Common myeloid progenitor, CD34-positive (primary cell): ENCODE measurements at regions not wholly inside any gene's neighbourhood (a gene's known extent, or its start where the extent isn't known, plus 50 kb on each side); places are given as distances from the start of the nearest gene placed in this dataset.

Experiments used
- CTCF ChIA-PET: fragments of 350-600 bp; sonication (Branson Sonifier 250); formaldehyde crosslinking; loops from one replicate; lab custom pipeline; 2021; ENCODE audit warnings: antibody characterized with exemption; lab: Charles Lee
- POLR2A ChIA-PET: fragments of 350-600 bp; sonication (Branson Sonifier 250); formaldehyde crosslinking; loops from one replicate; lab custom pipeline; 2021; ENCODE audit warnings: antibody characterized with exemption; lab: Charles Lee
- DNase-seq, 3 donors: peaks; one replicate each; pipeline versions ENCODE4 v3.0.0 to v3.0.0-alpha.2; 2013
- H3K27ac ChIP-seq, 2 experiments: 1 replicate in 1 of 2; 2 replicates in 1 of 2; pipeline ENCODE4 v1.7.0; 2013; ENCODE audit warnings: inconsistent platforms in 2 of 2, low read length in 2 of 2, mild to moderate bottlenecking in 2 of 2, low read depth in 1 of 2, moderate library complexity in 1 of 2; ENCODE audit not compliant: severe bottlenecking in 2 of 2, insufficient read depth in 1 of 2, poor library complexity in 1 of 2
- H3K27me3 ChIP-seq, 5 experiments: replicated peaks in 2 of 5; 1 replicate in 3 of 5; 2 replicates in 2 of 5; pipeline versions ENCODE4 v1.6.1 to v1.7.0; 2013; ENCODE audit warnings: low read length in 4 of 5, mild to moderate bottlenecking in 2 of 5, moderate library complexity in 2 of 5, inconsistent platforms in 1 of 5; ENCODE audit not compliant: insufficient read depth in 5 of 5, control insufficient read depth in 4 of 5
- H3K36me3 ChIP-seq, 4 experiments: 1 replicate in 2 of 4; 2 replicates in 2 of 4; pipeline versions ENCODE4 v1.6.1 to v1.7.0; 2013; ENCODE audit warnings: low read length in 3 of 4, control low read depth in 1 of 4, mild to moderate bottlenecking in 1 of 4; ENCODE audit not compliant: control insufficient read depth in 4 of 4, insufficient read depth in 4 of 4
- H3K4me1 ChIP-seq, 4 experiments: 1 replicate in 3 of 4; 2 replicates in 1 of 4; pipeline versions ENCODE4 v1.6.1 to v1.7.1; 2013; ENCODE audit warnings: low read length in 3 of 4, mild to moderate bottlenecking in 3 of 4, control low read depth in 1 of 4, inconsistent platforms in 1 of 4, moderate library complexity in 1 of 4; ENCODE audit not compliant: control insufficient read depth in 4 of 4, insufficient read depth in 4 of 4; ENCODE audit errors: control extremely low read depth in 1 of 4
- H3K4me3 ChIP-seq, 7 experiments: 1 replicate in 4 of 7; 2 replicates in 3 of 7; pipeline versions ENCODE4 v1.5.1 to v1.7.0; 2013; ENCODE audit warnings: mild to moderate bottlenecking in 7 of 7, low read length in 6 of 7, moderate library complexity in 6 of 7, inconsistent platforms in 2 of 7, low read depth in 2 of 7, control low read depth in 1 of 7; ENCODE audit not compliant: insufficient read depth in 4 of 7, control insufficient read depth in 1 of 7; ENCODE audit errors: extremely low read depth in 1 of 7
- H3K9me3 ChIP-seq, 5 experiments: 1 replicate in 4 of 5; 2 replicates in 1 of 5; pipeline versions ENCODE4 v1.6.1 to v1.7.1; 2013; ENCODE audit warnings: low read length in 4 of 5, mild to moderate bottlenecking in 2 of 5, inconsistent platforms in 1 of 5, low read depth in 1 of 5, moderate library complexity in 1 of 5; ENCODE audit not compliant: control insufficient read depth in 4 of 5, insufficient read depth in 2 of 5; ENCODE audit errors: control extremely low read depth in 1 of 5
- whole genome bisulfite sequencing: methylation state at CpG from one replicate; pipeline ENCODE4 v1.1.5; 2013; ENCODE audit not compliant: insufficient coverage; 5-methylcytosine and 5-hydroxymethylcytosine counted together

- peak in 2 of 3 donors; percentile 40 to 50 for DNase-seq
- no peaks in the 10 kb centered on the region for H3K36me3 ChIP-seq
- CTCF ChIA-PET = interaction anchor here (1.1 to 1.8 kb wide), 3 partner anchors 9 to 12 kb away, joined by 3 to 6 read pairs (median 6); no protein-coding TSS in a partner anchor
- H3K27me3 ChIP-seq = no peaks in the 10 kb centered on the region
- no peaks in the 10 kb centered on the region for H3K9me3 ChIP-seq
- H3K4me1 ChIP-seq = peaks cover 0 to 7% (median 2%) of the 10 kb centered on the region in 4 experiments
- POLR2A ChIA-PET = interaction anchor here (0.7 kb wide), 1 partner anchor 28 kb away, joined by 3 read pairs; no protein-coding TSS in a partner anchor
- no peak overlapping the region for H3K4me3 ChIP-seq
- no CpG with 5 or more reads among the region's 1 CpG for WGBS
- H3K27ac ChIP-seq = no peak overlapping the region
Observed at GRCh38 chr11:10379022-10379421, 74.1 kb downstream of the ADM start.

GRCh38 chr11:10379426-10379825, 74.6 kb downstream of the ADM start:
- no peak overlapping the region for H3K27ac ChIP-seq
- H3K9me3 ChIP-seq = no peaks in the 10 kb centered on the region
- H3K36me3 ChIP-seq = no peaks in the 10 kb centered on the region
- CTCF ChIA-PET = interaction anchor here (1.1 to 1.8 kb wide), 3 partner anchors 8 to 12 kb away, joined by 3 to 6 read pairs (median 6); no protein-coding TSS in a partner anchor
- no peaks in the 10 kb centered on the region for H3K27me3 ChIP-seq
- peaks cover 0 to 7% (median 2%) of the 10 kb centered on the region in 4 experiments for H3K4me1 ChIP-seq
- no peak overlapping the region for H3K4me3 ChIP-seq
- POLR2A ChIA-PET = interaction anchor here (0.7 kb wide), 1 partner anchor 28 kb away, joined by 3 read pairs; no protein-coding TSS in a partner anchor
- WGBS = no CpG with 5 or more reads among the region's 1 CpG
- no peak for DNase-seq

GRCh38 chr11:10379871-10380568, 75.0 kb upstream of the AMPD3 start:
- POLR2A ChIA-PET = no interaction called here
- Histone ChIP-seq H3K9me3 (no peaks in the 10 kb centered on the region), H3K36me3 (no peaks in the 10 kb centered on the region), H3K4me3 (no peak overlapping the region), H3K4me1 (peaks cover 0 to 7% (median 2%) of the 10 kb centered on the region in 4 experiments), H3K27me3 (no peaks in the 10 kb centered on the region), H3K27ac (no peak overlapping the region)
- CTCF ChIA-PET = interaction anchor here (1.0 to 1.8 kb wide), 4 partner anchors 9 to 26 kb away, joined by 3 to 6 read pairs (median 6); no protein-coding TSS in a partner anchor
- WGBS = 76% methylated on average over 2 of the region's 2 CpGs
- DNase-seq = no peak

GRCh38 chr11:10380921-10381320, 74.1 kb upstream of the AMPD3 start:
- WGBS = 90% methylated on average over 4 of the region's 4 CpGs
- ChIA-PET CTCF (interaction anchor here (1.3 kb wide), 1 partner anchor 25 kb away, joined by 5 read pairs; no protein-coding TSS in a partner anchor), POLR2A (no interaction called here)
- H3K36me3 ChIP-seq = no peaks in the 10 kb centered on the region
- no peak for DNase-seq
- no peaks in the 10 kb centered on the region for H3K9me3 ChIP-seq
- H3K27ac ChIP-seq = no peak overlapping the region
- H3K27me3 ChIP-seq = no peaks in the 10 kb centered on the region
- H3K4me1 ChIP-seq = peaks cover 0 to 7% (median 2%) of the 10 kb centered on the region in 4 experiments
- H3K4me3 ChIP-seq = no peak overlapping the region

GRCh38 chr11:10381736-10382135, 73.3 kb upstream of the AMPD3 start:
- CTCF ChIA-PET = no interaction called here
- POLR2A ChIA-PET = no interaction called here
- peaks cover 0 to 7% (median 2%) of the 10 kb centered on the region in 4 experiments for H3K4me1 ChIP-seq
- no peak overlapping the region for H3K4me3 ChIP-seq
- no peaks in the 10 kb centered on the region for H3K27me3 ChIP-seq
- no peak overlapping the region for H3K27ac ChIP-seq
- H3K9me3 ChIP-seq = no peaks in the 10 kb centered on the region
- no peaks in the 10 kb centered on the region for H3K36me3 ChIP-seq
- no peak for DNase-seq

- H3K4me3 ChIP-seq = no peak overlapping the region
- no peaks in the 10 kb centered on the region for H3K9me3 ChIP-seq
- H3K27ac ChIP-seq = no peak overlapping the region
- POLR2A ChIA-PET = no interaction called here
- no peaks in the 10 kb centered on the region for H3K27me3 ChIP-seq
- peaks cover 0 to 7% (median 2%) of the 10 kb centered on the region in 4 experiments for H3K4me1 ChIP-seq
- WGBS = 87% methylated on average over 6 of the region's 6 CpGs
- H3K36me3 ChIP-seq = no peaks in the 10 kb centered on the region
- CTCF ChIA-PET = interaction anchor here (0.8 kb wide), 1 partner anchor 8 kb away, joined by 3 read pairs; no protein-coding TSS in a partner anchor
- peak in 1 of 3 donors; percentile 18 for DNase-seq
Observed at GRCh38 chr11:10382518-10382917, 72.5 kb upstream of the AMPD3 start.

GRCh38 chr11:10385696-10386095, 69.4 kb upstream of the AMPD3 start:
- H3K9me3 ChIP-seq = no peaks in the 10 kb centered on the region
- H3K4me1 ChIP-seq = no peaks in the 10 kb centered on the region
- H3K36me3 ChIP-seq = no peaks in the 10 kb centered on the region
- whole genome bisulfite sequencing = 98% methylated on average over 6 of the region's 6 CpGs
- H3K4me3 ChIP-seq = no peak overlapping the region
- H3K27ac ChIP-seq = no peak overlapping the region
- CTCF ChIA-PET = no interaction called here
- no peak for DNase-seq
- POLR2A ChIA-PET = no interaction called here
- no peaks in the 10 kb centered on the region for H3K27me3 ChIP-seq
